IMR-90 (cell line): ENCODE measurements at regions not wholly inside any gene's neighbourhood (a gene's known extent, or its start where the extent isn't known, plus 50 kb on each side); places are given as distances from the start of the nearest gene placed in this dataset.
"Not testable (repeated sequence)": the region's sequence is repeated elsewhere in the genome, so short reads cannot be mapped to it uniquely, and the experiment has no call there.

Source experiments
- BHLHE40 ChIP-seq: fragments of 150-350 bp; IDR thresholded peaks from 2 replicates; pipeline ENCODE4 v1.6.1; 2016; ENCODE audit warnings: mild to moderate bottlenecking, low read depth, low read length
- CTCF ChIP-seq: conservative IDR thresholded peaks from 2 replicates; pipeline ENCODE4 v1.5.1; 2012; ENCODE audit warnings: mild to moderate bottlenecking, low read depth, low read length, improper control_type of control experiment
- POLR2A ChIP-seq: IDR thresholded peaks from 2 replicates; pipeline ENCODE4 v1.6.1; 2012; ENCODE audit warnings: mild to moderate bottlenecking, low read depth, low read length
- RAD21 ChIP-seq: IDR thresholded peaks from 2 replicates; pipeline ENCODE4 v1.6.1; 2012; ENCODE audit warnings: low read length, improper control_type of control experiment

GRCh38 chr2:87454421-87454820 is 293.5 kb upstream of the PLGLB2 start:
- TF ChIP-seq CTCF, RAD21, BHLHE40, POLR2A: not testable (repeated sequence)
